MM.1S (cell line): ENCODE measurements at regions not wholly inside any gene's neighbourhood (a gene's known extent, or its start where the extent isn't known, plus 50 kb on each side); places are given as distances from the start of the nearest gene placed in this dataset.

Experiments used
- DNase-seq: peaks from one replicate; pipeline ENCODE4 v3.0.0-alpha.2; 2015
- H2AFZ ChIP-seq: fragments of 300-600 bp; sonication (generic); 2 replicates; pipeline ENCODE4 v1.6.0; 2016; ENCODE audit warnings: antibody characterized with exemption, low read length
- H3F3A ChIP-seq: fragments of 300-600 bp; sonication (generic); 2 replicates; pipeline ENCODE4 v1.6.1; 2016; ENCODE audit warnings: mild to moderate bottlenecking, antibody characterized with exemption, low read length, moderate library complexity, mixed read lengths; ENCODE audit not compliant: insufficient read depth
- H3K27ac ChIP-seq: fragments of 300-600 bp; sonication (generic); 2 replicates; pipeline ENCODE4 v1.5.1; 2016; ENCODE audit warnings: mild to moderate bottlenecking, low read length
- H3K27me3 ChIP-seq: fragments of 300-600 bp; sonication (generic); replicated peaks from 2 replicates; pipeline ENCODE4 v1.6.0; 2016; ENCODE audit warnings: low read length; ENCODE audit not compliant: insufficient read depth
- H3K36me3 ChIP-seq: fragments of 300-600 bp; sonication (generic); replicated peaks from 2 replicates; pipeline ENCODE4 v1.6.1; 2016; ENCODE audit warnings: mild to moderate bottlenecking, low read length, mixed read lengths; ENCODE audit not compliant: insufficient read depth
- H3K4me1 ChIP-seq: fragments of 300-600 bp; sonication (generic); 2 replicates; pipeline ENCODE4 v1.6.1; 2016; ENCODE audit warnings: low read length, mixed read lengths
- H3K4me2 ChIP-seq: fragments of 300-600 bp; sonication (generic); 2 replicates; pipeline ENCODE4 v1.6.0; 2016; ENCODE audit warnings: low read depth, low read length
- H3K4me3 ChIP-seq: fragments of 300-600 bp; sonication (generic); 2 replicates; pipeline ENCODE4 v1.5.1; 2016; ENCODE audit warnings: low read length, mixed read lengths
- H3K79me2 ChIP-seq: fragments of 300-600 bp; sonication (generic); 2 replicates; pipeline ENCODE4 v1.6.1; 2016; ENCODE audit warnings: mixed run types, low read length, mixed read lengths
- H3K9ac ChIP-seq: fragments of 300-600 bp; sonication (generic); 2 replicates; pipeline ENCODE4 v1.6.1; 2016; ENCODE audit warnings: low read length, mixed read lengths
- H3K9me2 ChIP-seq: fragments of 300-600 bp; sonication (generic); replicated peaks from 2 replicates; pipeline ENCODE4 v1.6.1; 2016; ENCODE audit warnings: mild to moderate bottlenecking, low read length, mixed read lengths; ENCODE audit not compliant: insufficient read depth
- H3K9me3 ChIP-seq: fragments of 300-600 bp; sonication (generic); replicated peaks from 2 replicates; pipeline ENCODE4 v1.6.1; 2016; ENCODE audit warnings: mild to moderate bottlenecking, low read length, mixed read lengths; ENCODE audit not compliant: insufficient read depth
- H4K20me1 ChIP-seq: fragments of 300-600 bp; sonication (generic); 2 replicates; pipeline ENCODE4 v1.6.1; 2016; ENCODE audit warnings: mild to moderate bottlenecking, low read length, moderate library complexity, mixed read lengths; ENCODE audit not compliant: insufficient read depth
- CTCF ChIP-seq: fragments of 300-600 bp; sonication (generic); IDR thresholded peaks from 2 replicates; pipeline ENCODE4 v1.5.1; 2016; ENCODE audit warnings: antibody characterized with exemption, low read length, mixed read lengths
- EZH2 ChIP-seq: fragments of 300-600 bp; sonication (generic); optimal IDR thresholded peaks from 2 replicates; pipeline ENCODE3; 2017; ENCODE audit warnings: low read depth, mild to moderate bottlenecking, antibody characterized with exemption, low read length, mixed read lengths
- EZH2phosphoT487 ChIP-seq: fragments of 300-600 bp; sonication (generic); IDR thresholded peaks from 2 replicates; pipeline ENCODE4 v1.6.1; 2018; ENCODE audit warnings: antibody characterized with exemption, low read length

GRCh38 chr10:91341686-91342085 is 68.5 kb upstream of the HECTD2 start:
- no peak overlapping the region for H3K4me3 ChIP-seq
- H3K4me1 ChIP-seq = no peaks in the 10 kb centered on the region
- no peaks in the 10 kb centered on the region for H3K9me3 ChIP-seq
- no peak overlapping the region for H3K4me2 ChIP-seq
- TF ChIP-seq EZH2phosphoT487 = no peak
- TF ChIP-seq EZH2 = no peak
- no peak for TF ChIP-seq CTCF
- H3K79me2 ChIP-seq = no peaks in the 10 kb centered on the region
- no peak overlapping the region for H3K9ac ChIP-seq
- no peaks in the 10 kb centered on the region for H4K20me1 ChIP-seq
- H2AFZ ChIP-seq = no peak overlapping the region
- no peaks in the 10 kb centered on the region for H3K27me3 ChIP-seq
- no peaks in the 10 kb centered on the region for H3K36me3 ChIP-seq
- no peak overlapping the region for H3K27ac ChIP-seq
- DNase-seq = no peak
- no peaks in the 10 kb centered on the region for H3F3A ChIP-seq
- H3K9me2 ChIP-seq = no peaks in the 10 kb centered on the region

- no peaks in the 10 kb centered on the region for H3K79me2 ChIP-seq
- no peaks in the 10 kb centered on the region for H3K36me3 ChIP-seq
- H3F3A ChIP-seq = no peaks in the 10 kb centered on the region
- no peaks in the 10 kb centered on the region for H3K9me2 ChIP-seq
- no peaks in the 10 kb centered on the region for H3K9me3 ChIP-seq
- H4K20me1 ChIP-seq = no peaks in the 10 kb centered on the region
- no peaks in the 10 kb centered on the region for H3K4me1 ChIP-seq
- H3K4me3 ChIP-seq = no peak overlapping the region
- no peak for TF ChIP-seq EZH2phosphoT487
- TF ChIP-seq EZH2 = no peak
- TF ChIP-seq CTCF = no peak
- no peak overlapping the region for H3K27ac ChIP-seq
- H3K9ac ChIP-seq = no peak overlapping the region
- no peak for DNase-seq
- H2AFZ ChIP-seq = no peak overlapping the region
- no peaks in the 10 kb centered on the region for H3K27me3 ChIP-seq
- no peak overlapping the region for H3K4me2 ChIP-seq
Measured at GRCh38 chr10:91343010-91343409, 67.1 kb upstream of the HECTD2 start.

GRCh38 chr10:91344117-91344856 is 65.9 kb upstream of the HECTD2 start:
- Histone ChIP-seq H2AFZ (no peak overlapping the region), H3K36me3 (no peaks in the 10 kb centered on the region), H3F3A (no peaks in the 10 kb centered on the region), H3K9me3 (no peaks in the 10 kb centered on the region), H3K79me2 (no peaks in the 10 kb centered on the region), H3K9me2 (no peaks in the 10 kb centered on the region), H3K4me3 (no peak overlapping the region), H3K27me3 (no peaks in the 10 kb centered on the region), H3K27ac (no peak overlapping the region), H3K4me2 (no peak overlapping the region), H3K9ac (no peak overlapping the region), H3K4me1 (no peaks in the 10 kb centered on the region), H4K20me1 (no peaks in the 10 kb centered on the region)
- no peak for TF ChIP-seq EZH2
- no peak for TF ChIP-seq CTCF
- TF ChIP-seq EZH2phosphoT487 = no peak
- no peak for DNase-seq
